Endothelial cell of umbilical vein (primary cell): ENCODE measurements at regions not wholly inside any gene's neighbourhood (a gene's known extent, or its start where the extent isn't known, plus 50 kb on each side); places are given as distances from the start of the nearest gene placed in this dataset.
"Not testable (repeated sequence)": the region's sequence is repeated elsewhere in the genome, so short reads cannot be mapped to it uniquely, and the experiment has no call there.

ENCODE experiments used
- BruUV-seq: library from RNA; stranded (reverse); fragments of 400-500 nt; replicated peaks from 2 replicates; lab custom pipeline; 2021; lab: Mats Ljungman, UMichigan
- CTCF ChIA-PET: fragments of 300-600, 350-600 bp; sonication (Branson Sonifier 250); formaldehyde crosslinking; loops from one replicate; lab custom pipeline; 2021; ENCODE audit warnings: antibody characterized with exemption, inconsistent platforms; lab: Charles Lee
- POLR2A ChIA-PET: fragments of 300-600, 350-600 bp; sonication (Branson Sonifier 250); formaldehyde crosslinking; loops from one replicate; lab custom pipeline; 2021; ENCODE audit warnings: antibody characterized with exemption, inconsistent platforms; lab: Charles Lee
- DNase-seq: peaks from one replicate; pipeline ENCODE4 v3.0.0-alpha.2; 2011; ENCODE audit warnings: low read depth, low spot score
- FAIRE-seq: peaks from 2 replicates; lab custom pipeline; 2011; peaks lifted over from hg19 to GRCh38; lab: Jason Lieb, UNC
- H2AFZ ChIP-seq: 2 replicates; pipeline ENCODE4 v1.6.0; 2012; ENCODE audit warnings: low read depth, low read length, control low read depth, inconsistent platforms
- H3K27ac ChIP-seq: 2 replicates; pipeline ENCODE4 v1.5.1; 2011; ENCODE audit warnings: low read depth, mild to moderate bottlenecking, control low read depth, low read length, moderate library complexity; ENCODE audit not compliant: insufficient read depth
- H3K27me3 ChIP-seq, 2 experiments: 2 replicates each; pipeline versions ENCODE4 v1.6.0 to v1.6.1; 2011; ENCODE audit warnings: low read length in 2 of 2, mixed read lengths in 1 of 2; ENCODE audit not compliant: control insufficient read depth in 2 of 2, insufficient read depth in 2 of 2
- H3K36me3 ChIP-seq, 2 experiments: 2 replicates in 1 of 2; 3 replicates in 1 of 2; pipeline ENCODE4 v1.5.1; 2011; ENCODE audit warnings: low read length in 2 of 2, mild to moderate bottlenecking in 1 of 2, moderate library complexity in 1 of 2; ENCODE audit not compliant: control insufficient read depth in 2 of 2, insufficient read depth in 2 of 2; ENCODE audit errors: extremely low read depth in 1 of 2
- H3K4me1 ChIP-seq: 3 replicates; pipeline ENCODE4 v1.5.1; 2011; ENCODE audit warnings: mild to moderate bottlenecking, low read length; ENCODE audit not compliant: control insufficient read depth, insufficient read depth; ENCODE audit errors: extremely low read depth
- H3K4me2 ChIP-seq: 2 replicates; pipeline ENCODE4 v1.6.1; 2011; ENCODE audit warnings: low read length, control low read depth, mixed read lengths; ENCODE audit not compliant: insufficient read depth
- H3K4me3 ChIP-seq, 3 experiments: fragments of 200-600 bp in 1 of 3; sonication (generic), shearing (Covaris generic) in 1 of 3; replicated peaks in 1 of 3; 2 replicates each; pipeline ENCODE4 v1.5.1; 2011 to 2016; ENCODE audit warnings: control low read depth in 3 of 3, low read length in 3 of 3, mild to moderate bottlenecking in 2 of 3, inconsistent platforms in 1 of 3, low read depth in 1 of 3, moderate library complexity in 1 of 3; ENCODE audit not compliant: insufficient read depth in 1 of 3
- H3K79me2 ChIP-seq: 2 replicates; pipeline ENCODE4 v1.6.0; 2012; ENCODE audit warnings: low read length, inconsistent platforms; ENCODE audit not compliant: control insufficient read depth, insufficient read depth
- H3K9ac ChIP-seq: replicated peaks from 2 replicates; pipeline ENCODE3; 2011; ENCODE audit warnings: low read length, control low read depth; ENCODE audit not compliant: insufficient read depth; ENCODE audit errors: extremely low read depth
- H3K9me1 ChIP-seq: replicated peaks from 3 replicates; pipeline ENCODE4 v1.6.0; 2011; ENCODE audit warnings: mild to moderate bottlenecking, low read length; ENCODE audit not compliant: control insufficient read depth, insufficient read depth; ENCODE audit errors: extremely low read depth
- H3K9me3 ChIP-seq: replicated peaks from 2 replicates; pipeline ENCODE4 v1.5.1; 2012; ENCODE audit warnings: low read length, inconsistent platforms; ENCODE audit not compliant: control insufficient read depth, insufficient read depth
- H4K20me1 ChIP-seq: replicated peaks from 2 replicates; pipeline ENCODE3; 2011; ENCODE audit warnings: mild to moderate bottlenecking, low read length; ENCODE audit not compliant: control insufficient read depth, insufficient read depth; ENCODE audit errors: extremely low read depth
- CTCF ChIP-seq, 2 donors: IDR thresholded peaks; 1 replicate in 1 of 2; 2 replicates in 1 of 2; pipeline ENCODE4 v1.5.1; 2011; ENCODE audit warnings: low read length in 2 of 2, mild to moderate bottlenecking in 2 of 2, moderate library complexity in 2 of 2, control low read depth in 1 of 2, inconsistent platforms in 1 of 2, low read depth in 1 of 2; ENCODE audit not compliant: insufficient read depth in 1 of 2; ENCODE audit errors: extremely low read depth in 1 of 2
- EZH2 ChIP-seq: IDR thresholded peaks from 2 replicates; pipeline ENCODE4 v1.6.1; 2012; ENCODE audit warnings: borderline replicate concordance, low read depth, mild to moderate bottlenecking, moderate library complexity, low read length, inconsistent platforms; ENCODE audit not compliant: severe bottlenecking
- FOS ChIP-seq: IDR thresholded peaks from 2 replicates; pipeline ENCODE4 v1.6.1; 2011; ENCODE audit warnings: mild to moderate bottlenecking, low read length, moderate library complexity, borderline replicate concordance; ENCODE audit not compliant: insufficient read depth
- GATA2 ChIP-seq: IDR thresholded peaks from 2 replicates; pipeline ENCODE4 v1.7.0; 2011; ENCODE audit warnings: low read depth, mild to moderate bottlenecking, moderate library complexity, mixed read lengths, low read length; ENCODE audit not compliant: insufficient read length, insufficient read depth
- JUN ChIP-seq: IDR thresholded peaks from 2 replicates; pipeline ENCODE4 v1.6.1; 2011; ENCODE audit warnings: borderline replicate concordance, low read depth; ENCODE audit not compliant: insufficient read length, insufficient read depth
- MYC ChIP-seq: IDR thresholded peaks from one replicate; pipeline ENCODE4 v1.6.1; 2011; ENCODE audit warnings: mild to moderate bottlenecking, low read depth, low read length
- POLR2A ChIP-seq: IDR thresholded peaks from 2 replicates; pipeline ENCODE4 v1.6.1; 2012; ENCODE audit warnings: low read depth, mild to moderate bottlenecking, control low read depth, low read length
- POLR2AphosphoS5 ChIP-seq: IDR thresholded peaks from 2 replicates; pipeline ENCODE4 v1.6.1; 2012; ENCODE audit warnings: low read depth, mild to moderate bottlenecking, control low read depth, low read length, moderate library complexity; ENCODE audit not compliant: insufficient read depth
- dilution Hi-C: fragments of 300-500 bp; cut with MboI; formaldehyde crosslinking; loops from one replicate; pipeline ENCODE4 v1.15.0; 2019; ENCODE audit warnings: low sequenced_read_pairs; ENCODE audit not compliant: extremely low pct_ligation_motif_present
- intact Hi-C: fragments of 100-400 bp; cut with micrococcal nuclease; formaldehyde crosslinking; loops from one replicate; pipeline ENCODE4 v1.10.0; 2022
- TF ChIP-seq, protein P1 (sequence below): IDR thresholded peaks from 2 replicates; pipeline ENCODE4 v1.6.1; 2011; ENCODE audit not compliant: insufficient read depth, insufficient read length

- ChIA-PET CTCF (no interaction called here), POLR2A (no interaction called here)
- no peak overlapping the region for H2AFZ ChIP-seq
- dilution Hi-C loops (no loop called here), intact Hi-C loops (no loop called here)
- no peaks in the 10 kb centered on the region for H4K20me1 ChIP-seq
- H3K79me2 ChIP-seq, result no peaks in the 10 kb centered on the region
- H3K36me3 ChIP-seq, result no peaks in the 10 kb centered on the region
- no peak overlapping the region for H3K4me2 ChIP-seq
- H3K9me3 ChIP-seq, result no peaks in the 10 kb centered on the region
- no peaks in the 10 kb centered on the region for H3K9me1 ChIP-seq
- no peak for DNase-seq
- no peaks in the 10 kb centered on the region for H3K4me1 ChIP-seq
- H3K4me3 ChIP-seq, result no peak overlapping the region
- TF ChIP-seq MYC (no peak), POLR2AphosphoS5 (no peak), JUN (no peak), POLR2A (no peak), FOS (no peak)
- no peaks in the 10 kb centered on the region for H3K27me3 ChIP-seq
- H3K9ac ChIP-seq, result no peak overlapping the region
- H3K27ac ChIP-seq, result no peak overlapping the region
- BruUV-seq, result no TSS peak
- FAIRE-seq, result no peak
Observed at GRCh38 chr9:135174981-135175380, 87.5 kb downstream of the OLFM1 start.

DNA sequence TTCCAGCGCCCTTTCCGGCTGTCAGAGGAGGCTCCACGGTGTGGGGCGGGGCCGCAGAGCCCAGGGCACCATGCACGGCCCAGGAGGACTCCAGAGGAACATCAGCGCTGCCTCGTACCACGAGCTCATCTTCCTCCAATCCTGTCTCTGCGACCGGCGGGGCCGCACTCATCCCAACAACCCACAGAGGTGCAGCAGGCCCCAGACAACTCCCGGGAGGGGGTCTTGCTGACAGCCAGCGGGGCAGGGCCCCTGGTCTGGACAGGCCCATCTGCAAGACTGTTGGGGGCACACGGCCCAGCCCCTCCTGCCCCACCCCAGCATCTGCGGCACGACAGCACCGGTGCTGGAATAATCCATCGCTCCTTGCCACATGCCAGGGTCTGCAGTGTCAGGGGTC is 88.8 kb downstream of the OLFM1 start:
- no peaks in the 10 kb centered on the region for H3K9me3 ChIP-seq
- ChIA-PET CTCF (no interaction called here), POLR2A (no interaction called here)
- FAIRE-seq, result no peak
- no TSS peak for BruUV-seq
- H4K20me1 ChIP-seq, result no peaks in the 10 kb centered on the region
- no peak overlapping the region for H3K4me2 ChIP-seq
- no peaks in the 10 kb centered on the region for H3K27me3 ChIP-seq
- no peak overlapping the region for H3K9ac ChIP-seq
- dilution Hi-C loops, result no loop called here
- H3K4me3 ChIP-seq, result no peak overlapping the region
- no peak overlapping the region for H2AFZ ChIP-seq
- H3K79me2 ChIP-seq, result no peaks in the 10 kb centered on the region
- intact Hi-C loops, result no loop called here
- no peak for DNase-seq
- H3K36me3 ChIP-seq, result no peaks in the 10 kb centered on the region
- no peak overlapping the region for H3K27ac ChIP-seq
- TF ChIP-seq FOS (no peak), POLR2A (no peak), GATA2 (no peak), CTCF (IDR thresholded peaks at IDR 0.05; ENCODE audit: extremely low read depth in 1 of 2, insufficient read depth in 1 of 2, low read depth in 1 of 2, low read length in 2 of 2) (no peak), EZH2 (no peak), MYC (no peak), JUN (no peak), POLR2AphosphoS5 (no peak)
- TF ChIP-seq, protein P1, sequence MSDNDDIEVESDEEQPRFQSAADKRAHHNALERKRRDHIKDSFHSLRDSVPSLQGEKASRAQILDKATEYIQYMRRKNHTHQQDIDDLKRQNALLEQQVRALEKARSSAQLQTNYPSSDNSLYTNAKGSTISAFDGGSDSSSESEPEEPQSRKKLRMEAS, result no peak
- no peaks in the 10 kb centered on the region for H3K9me1 ChIP-seq
- no peaks in the 10 kb centered on the region for H3K4me1 ChIP-seq

- dilution Hi-C loops, CTCF ChIA-PET, POLR2A ChIA-PET, H3K4me1 ChIP-seq, H3K9ac ChIP-seq, H3K27me3 ChIP-seq, DNase-seq, FAIRE-seq, H3K36me3 ChIP-seq, H3K9me1 ChIP-seq, H3K9me3 ChIP-seq, H3K4me3 ChIP-seq, H2AFZ ChIP-seq, intact Hi-C loops, H4K20me1 ChIP-seq, H3K27ac ChIP-seq, H3K79me2 ChIP-seq, H3K4me2 ChIP-seq, BruUV-seq: not testable (repeated sequence)
Observed at GRCh38 chr9:135177562-135177961, 90.1 kb downstream of the OLFM1 start.
